Osteocyte (in vitro differentiated cells): ENCODE measurements at regions not wholly inside any gene's neighbourhood (a gene's known extent, or its start where the extent isn't known, plus 50 kb on each side); places are given as distances from the start of the nearest gene placed in this dataset.

Experiments used
- DNase-seq: peaks from one replicate; pipeline ENCODE4 v3.0.0; 2021; ENCODE audit warnings: mixed read lengths; ENCODE audit not compliant: unreplicated experiment; ENCODE audit errors: extremely low spot score
- H3K27ac Mint-ChIP-seq: one replicate; pipeline ENCODE4 v1.8.0; 2021; ENCODE audit warnings: mild to moderate bottlenecking, mixed read lengths; ENCODE audit not compliant: unreplicated experiment
- H3K27me3 Mint-ChIP-seq: one replicate; pipeline ENCODE4 v1.8.0; 2021; ENCODE audit warnings: mixed read lengths; ENCODE audit not compliant: unreplicated experiment
- H3K36me3 Mint-ChIP-seq: one replicate; pipeline ENCODE4 v1.8.0; 2021; ENCODE audit warnings: mixed read lengths; ENCODE audit not compliant: unreplicated experiment
- H3K4me1 Mint-ChIP-seq: one replicate; pipeline ENCODE4 v1.8.0; 2021; ENCODE audit warnings: mixed read lengths; ENCODE audit not compliant: unreplicated experiment
- H3K4me3 Mint-ChIP-seq: one replicate; pipeline ENCODE4 v1.8.0; 2021; ENCODE audit warnings: mild to moderate bottlenecking, moderate library complexity, mixed read lengths; ENCODE audit not compliant: unreplicated experiment
- H3K9me3 Mint-ChIP-seq: one replicate; pipeline ENCODE4 v1.8.0; 2021; ENCODE audit warnings: mixed read lengths; ENCODE audit not compliant: unreplicated experiment
- TF ChIP-seq, protein P1 (sequence below): fragments of 200-600 bp; sonication (generic); IDR thresholded peaks from 2 replicates; pipeline ENCODE4 v1.5.0; 2021; ENCODE audit warnings: antibody characterized with exemption, mild to moderate bottlenecking, moderate library complexity

DNA sequence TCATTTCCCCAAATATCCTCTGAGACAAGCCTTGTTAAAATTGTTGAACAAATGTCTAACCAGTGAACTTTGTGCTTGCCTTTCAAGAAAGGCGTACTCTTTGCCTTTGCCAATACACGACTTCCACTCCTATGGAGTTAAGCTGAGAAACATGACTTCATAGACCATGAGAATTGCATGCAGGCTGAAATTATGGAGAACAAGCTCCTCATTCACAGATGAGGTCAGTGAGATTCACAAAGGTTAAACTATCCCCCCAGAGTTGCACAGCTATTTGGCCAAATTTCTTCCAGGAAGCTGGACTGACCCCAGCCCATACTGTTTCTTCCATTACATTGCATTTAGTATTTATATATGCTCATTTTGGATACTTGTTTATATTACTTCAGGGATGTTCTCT is 221.4 kb upstream of the SEMA3C start:
- Mint-ChIP-seq H3K9me3 (no peaks in the 10 kb centered on the region), H3K4me3 (no peak overlapping the region), H3K27me3 (no peaks in the 10 kb centered on the region), H3K27ac (no peak overlapping the region), H3K36me3 (no peaks in the 10 kb centered on the region), H3K4me1 (peaks cover 2% of the 10 kb centered on the region)
- DNase-seq, result no peak
- TF ChIP-seq, protein P1, sequence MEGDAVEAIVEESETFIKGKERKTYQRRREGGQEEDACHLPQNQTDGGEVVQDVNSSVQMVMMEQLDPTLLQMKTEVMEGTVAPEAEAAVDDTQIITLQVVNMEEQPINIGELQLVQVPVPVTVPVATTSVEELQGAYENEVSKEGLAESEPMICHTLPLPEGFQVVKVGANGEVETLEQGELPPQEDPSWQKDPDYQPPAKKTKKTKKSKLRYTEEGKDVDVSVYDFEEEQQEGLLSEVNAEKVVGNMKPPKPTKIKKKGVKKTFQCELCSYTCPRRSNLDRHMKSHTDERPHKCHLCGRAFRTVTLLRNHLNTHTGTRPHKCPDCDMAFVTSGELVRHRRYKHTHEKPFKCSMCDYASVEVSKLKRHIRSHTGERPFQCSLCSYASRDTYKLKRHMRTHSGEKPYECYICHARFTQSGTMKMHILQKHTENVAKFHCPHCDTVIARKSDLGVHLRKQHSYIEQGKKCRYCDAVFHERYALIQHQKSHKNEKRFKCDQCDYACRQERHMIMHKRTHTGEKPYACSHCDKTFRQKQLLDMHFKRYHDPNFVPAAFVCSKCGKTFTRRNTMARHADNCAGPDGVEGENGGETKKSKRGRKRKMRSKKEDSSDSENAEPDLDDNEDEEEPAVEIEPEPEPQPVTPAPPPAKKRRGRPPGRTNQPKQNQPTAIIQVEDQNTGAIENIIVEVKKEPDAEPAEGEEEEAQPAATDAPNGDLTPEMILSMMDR, result no peak

DNA sequence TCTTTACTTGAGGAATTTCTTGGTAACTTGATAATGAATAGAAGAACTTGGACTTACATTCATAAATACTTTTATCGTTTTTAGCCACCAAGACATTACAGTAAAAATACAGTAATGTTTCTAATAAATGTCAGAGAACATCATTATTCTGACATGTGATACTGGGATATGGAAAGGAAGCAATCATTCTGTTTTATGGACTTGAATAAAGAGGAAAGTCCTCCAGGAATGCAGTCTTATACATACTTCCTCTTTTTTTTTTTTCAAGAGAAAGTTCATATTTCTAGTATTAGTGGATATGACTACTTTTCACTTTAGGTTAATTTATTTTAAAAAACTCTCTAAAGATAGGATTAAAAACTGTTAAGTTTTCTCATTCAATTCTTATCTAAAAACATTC is 220.0 kb upstream of the SEMA3C start:
- Mint-ChIP-seq H3K27me3 (no peaks in the 10 kb centered on the region), H3K27ac (no peak overlapping the region), H3K4me3 (no peak overlapping the region), H3K9me3 (no peaks in the 10 kb centered on the region), H3K4me1 (peaks cover 2% of the 10 kb centered on the region), H3K36me3 (no peaks in the 10 kb centered on the region)
- no peak for DNase-seq
- TF ChIP-seq, protein P1, result no peak

DNA sequence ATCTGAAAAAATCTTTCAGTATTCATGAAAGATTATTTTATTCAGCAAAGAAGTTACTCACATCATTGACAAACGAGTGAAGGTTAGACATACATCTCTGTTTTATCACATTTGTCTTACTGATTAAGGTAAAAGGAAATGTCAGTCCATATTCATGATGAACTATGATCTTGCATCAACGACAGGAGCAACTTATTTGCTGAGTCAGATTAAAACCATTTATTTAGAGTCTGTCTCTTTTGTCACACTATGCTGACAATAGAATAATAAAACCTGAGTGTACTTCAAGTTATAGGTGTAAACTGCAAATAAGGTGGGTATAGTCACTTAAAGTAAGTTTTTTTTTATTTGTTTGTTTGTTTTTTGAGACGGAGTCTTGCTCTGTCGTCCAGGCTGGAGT is 216.5 kb upstream of the SEMA3C start:
- Mint-ChIP-seq H3K4me3 (no peak overlapping the region), H3K27me3 (no peaks in the 10 kb centered on the region), H3K36me3 (no peaks in the 10 kb centered on the region), H3K27ac (no peak overlapping the region), H3K9me3 (no peaks in the 10 kb centered on the region), H3K4me1 (peaks cover 2% of the 10 kb centered on the region)
- DNase-seq, result no peak
- TF ChIP-seq, protein P1, result no peak

DNA sequence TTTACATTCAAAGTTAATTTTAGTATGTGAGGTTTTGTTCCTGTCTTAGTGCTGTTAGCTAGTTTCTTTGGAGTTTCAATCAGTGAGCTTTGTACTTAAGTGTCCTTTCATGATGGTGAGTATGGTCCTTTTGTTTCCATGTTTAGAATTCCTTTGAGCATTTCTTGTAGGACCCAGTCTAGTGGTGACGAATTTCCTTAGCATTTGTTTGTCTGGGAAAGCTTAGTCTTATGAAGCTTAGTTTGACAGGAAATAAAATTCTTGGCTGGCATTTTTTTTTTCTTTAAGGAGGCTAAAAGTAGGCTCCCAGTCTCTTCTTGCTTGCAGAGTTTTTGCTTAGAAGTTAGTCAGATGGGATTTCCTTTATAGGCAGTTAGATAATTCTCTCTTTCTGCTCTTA is 209.2 kb upstream of the SEMA3C start:
- Mint-ChIP-seq H3K4me1 (no peaks in the 10 kb centered on the region), H3K9me3 (peaks cover 37% of the 10 kb centered on the region), H3K4me3 (no peak overlapping the region), H3K27me3 (no peaks in the 10 kb centered on the region), H3K27ac (no peak overlapping the region), H3K36me3 (peaks cover 8% of the 10 kb centered on the region)
- no peak for DNase-seq
- TF ChIP-seq, protein P1, result no peak

DNA sequence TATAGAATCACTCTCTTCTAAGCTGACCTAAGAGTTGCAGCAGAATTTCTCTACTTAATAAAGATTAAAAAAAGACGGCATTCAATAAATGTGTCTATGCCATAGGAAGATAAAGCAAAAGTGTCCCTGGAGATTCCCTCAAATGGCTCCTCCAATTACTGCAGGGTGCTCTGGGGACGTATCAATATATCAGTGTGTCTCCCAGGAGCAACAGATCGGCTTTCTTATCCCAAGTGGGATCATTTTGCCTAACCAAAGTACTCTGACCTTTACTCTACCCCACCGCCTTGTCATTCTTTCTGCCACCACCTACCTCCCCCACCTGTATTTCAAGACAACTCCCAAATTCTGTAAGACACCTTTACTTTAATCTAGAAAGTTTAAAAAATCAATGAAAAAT is 202.0 kb upstream of the SEMA3C start:
- no peaks in the 10 kb centered on the region for H3K27me3 Mint-ChIP-seq
- H3K27ac Mint-ChIP-seq, result no peak overlapping the region
- H3K9me3 Mint-ChIP-seq, result peaks cover 15% of the 10 kb centered on the region
- H3K4me1 Mint-ChIP-seq, result no peaks in the 10 kb centered on the region
- no peaks in the 10 kb centered on the region for H3K36me3 Mint-ChIP-seq
- TF ChIP-seq, protein P1, result no peak
- DNase-seq, result no peak
- no peak overlapping the region for H3K4me3 Mint-ChIP-seq
